ENCODE measurements at regions not wholly inside any gene's neighbourhood (a gene's known extent, or its start where the extent isn't known, plus 50 kb on each side); places are given as distances from the start of the nearest gene placed in this dataset.

DNA sequence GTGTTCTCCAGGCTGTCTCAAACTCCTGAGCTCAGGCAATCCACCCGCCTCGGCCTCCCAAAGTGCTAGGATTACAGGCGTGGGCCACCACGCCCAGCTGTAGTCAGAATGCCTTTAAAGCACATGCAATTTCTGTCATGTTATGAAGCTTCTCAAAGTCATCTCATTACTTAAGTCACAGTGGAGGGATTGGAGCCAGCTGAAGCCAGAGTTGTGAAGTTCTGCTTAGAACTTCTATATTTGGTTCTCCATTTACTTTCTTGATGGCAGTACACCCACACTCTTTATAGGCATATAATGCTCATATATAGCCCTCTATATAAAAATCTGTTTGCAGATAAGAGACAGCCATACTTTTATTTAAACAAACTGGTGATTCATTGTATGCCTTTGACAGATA is 68.8 kb upstream of the CWC22 start:
- Mint-ChIP-seq H3K4me3 (no peak overlapping the region), H3K4me1 (no peaks in the 10 kb centered on the region), H3K36me3 (no peaks in the 10 kb centered on the region), H3K9me3 (no peaks in the 10 kb centered on the region), H3K27me3 (ENCODE audit: low read depth in 3 of 3) (peaks cover 0 to 4% (median 2%) of the 10 kb centered on the region in 3 donors), H3K27ac (no peak overlapping the region)
- no peak for DNase-seq

DNA sequence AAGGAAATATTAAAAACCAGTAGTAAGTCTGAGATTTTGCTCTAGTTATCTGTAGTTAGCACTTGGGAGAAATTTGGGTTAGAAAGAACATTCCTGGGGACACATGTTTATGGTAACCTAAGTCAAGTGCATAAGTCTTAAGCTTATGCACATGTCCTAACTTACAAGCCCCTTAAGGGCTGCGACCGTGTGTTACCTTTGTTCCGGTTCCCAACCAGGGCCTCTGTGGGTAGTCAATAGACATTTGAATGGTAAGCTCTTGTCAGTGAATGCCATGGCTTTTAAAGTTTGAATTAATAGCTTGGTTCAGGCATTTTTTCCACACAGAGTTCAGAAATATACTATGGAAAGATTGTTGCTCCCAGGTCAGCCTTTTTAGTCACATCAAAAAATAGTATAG is 64.7 kb upstream of the CWC22 start:
- H3K27ac Mint-ChIP-seq: no peak overlapping the region
- DNase-seq: no peak
- peaks cover 0 to 4% (median 0%) of the 10 kb centered on the region in 3 donors for H3K27me3 Mint-ChIP-seq (ENCODE audit: low read depth in 3 of 3)
- peaks cover 0 to 13% (median 2%) of the 10 kb centered on the region in 6 donors for H3K9me3 Mint-ChIP-seq
- no peaks in the 10 kb centered on the region for H3K4me1 Mint-ChIP-seq
- H3K36me3 Mint-ChIP-seq: no peaks in the 10 kb centered on the region
- no peak overlapping the region for H3K4me3 Mint-ChIP-seq

DNA sequence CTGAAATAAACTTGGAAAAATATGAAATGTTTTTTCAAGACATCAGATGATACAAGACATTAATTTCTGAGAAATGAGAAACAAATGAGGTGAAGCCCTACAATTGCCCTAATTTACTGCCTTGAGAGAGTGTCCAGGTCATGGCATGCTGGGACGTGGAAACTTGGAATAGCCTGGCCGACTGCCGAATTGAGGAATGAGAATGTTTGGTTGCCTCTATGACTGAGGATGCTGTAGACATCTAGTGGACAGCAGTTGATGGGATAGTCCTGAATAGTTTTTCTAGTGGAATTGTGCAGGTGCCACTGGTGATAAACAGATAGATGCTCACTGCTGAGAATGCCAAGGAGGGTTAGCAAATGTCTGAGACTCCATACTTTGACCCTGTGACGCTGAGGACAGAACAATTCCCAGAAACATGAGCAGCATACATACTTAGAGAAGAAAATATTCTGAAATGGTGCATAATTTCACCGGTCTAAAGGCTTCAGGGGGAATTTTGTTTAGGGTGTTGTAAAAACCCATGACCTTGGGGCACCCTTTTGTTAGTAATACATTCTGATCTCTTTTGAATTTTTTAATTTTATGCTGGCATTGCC is 56.5 kb upstream of the CWC22 start:
- peaks cover 0 to 7% (median under 1%) of the 10 kb centered on the region in 6 donors for H3K9me3 Mint-ChIP-seq
- no peaks in the 10 kb centered on the region for H3K4me1 Mint-ChIP-seq
- DNase-seq: no peak
- H3K27me3 Mint-ChIP-seq (ENCODE audit: low read depth in 3 of 3): peaks cover 0 to 2% (median 2%) of the 10 kb centered on the region in 3 donors
- no peak overlapping the region for H3K27ac Mint-ChIP-seq
- H3K36me3 Mint-ChIP-seq: no peaks in the 10 kb centered on the region
- H3K4me3 Mint-ChIP-seq: no peak overlapping the region

DNA sequence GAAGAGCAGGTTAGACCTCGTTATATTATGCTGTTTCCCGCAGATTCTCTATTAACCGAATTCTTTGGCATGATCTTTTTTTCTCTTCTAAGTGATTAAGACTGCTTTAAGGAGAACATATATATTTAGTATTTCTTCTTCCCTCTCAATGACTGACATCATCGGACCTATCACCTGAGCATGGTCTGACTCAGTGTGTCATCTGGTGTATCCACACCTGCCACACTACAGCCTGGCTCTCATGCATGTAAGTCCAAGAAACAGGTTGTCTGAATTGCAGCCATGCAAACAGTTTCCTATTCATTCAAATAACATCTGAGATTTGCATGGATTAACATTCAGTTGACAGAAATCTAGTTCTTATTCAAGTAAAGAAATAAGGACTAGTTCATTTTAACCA is 55.1 kb upstream of the CWC22 start:
- Mint-ChIP-seq H3K27ac (no peak overlapping the region), H3K36me3 (no peaks in the 10 kb centered on the region), H3K9me3 (peaks cover 0 to 4% (median under 1%) of the 10 kb centered on the region in 6 donors), H3K4me3 (no peak overlapping the region), H3K27me3 (ENCODE audit: low read depth in 3 of 3) (peaks cover 0 to 2% (median 2%) of the 10 kb centered on the region in 3 donors), H3K4me1 (no peaks in the 10 kb centered on the region)
- no peak for DNase-seq

DNA sequence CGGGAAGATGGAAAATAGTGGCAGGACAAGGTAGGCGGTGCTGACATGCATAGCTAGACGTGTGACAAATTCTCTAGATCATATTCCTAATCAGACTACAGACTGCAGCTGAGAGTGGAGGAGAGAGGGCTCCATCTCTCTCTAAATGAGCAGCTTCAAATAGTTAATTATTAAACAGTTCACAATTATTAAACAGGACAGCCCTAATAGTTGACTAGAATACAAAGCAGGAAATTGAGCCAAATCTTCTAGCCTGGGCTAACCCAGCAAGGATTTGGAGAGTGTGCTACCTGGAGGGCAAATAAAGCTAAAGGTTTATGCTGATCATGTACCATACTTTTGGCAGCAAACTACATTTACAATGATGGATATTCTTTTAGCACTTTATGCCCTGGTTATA is 54.4 kb upstream of the CWC22 start:
- Mint-ChIP-seq H3K4me3 (no peak overlapping the region), H3K4me1 (no peaks in the 10 kb centered on the region), H3K27ac (no peak overlapping the region), H3K36me3 (no peaks in the 10 kb centered on the region), H3K27me3 (ENCODE audit: low read depth in 3 of 3) (peaks cover 0 to 2% (median 2%) of the 10 kb centered on the region in 3 donors), H3K9me3 (peaks cover 0 to 5% (median 0%) of the 10 kb centered on the region in 6 donors)
- DNase-seq: no peak

DNA sequence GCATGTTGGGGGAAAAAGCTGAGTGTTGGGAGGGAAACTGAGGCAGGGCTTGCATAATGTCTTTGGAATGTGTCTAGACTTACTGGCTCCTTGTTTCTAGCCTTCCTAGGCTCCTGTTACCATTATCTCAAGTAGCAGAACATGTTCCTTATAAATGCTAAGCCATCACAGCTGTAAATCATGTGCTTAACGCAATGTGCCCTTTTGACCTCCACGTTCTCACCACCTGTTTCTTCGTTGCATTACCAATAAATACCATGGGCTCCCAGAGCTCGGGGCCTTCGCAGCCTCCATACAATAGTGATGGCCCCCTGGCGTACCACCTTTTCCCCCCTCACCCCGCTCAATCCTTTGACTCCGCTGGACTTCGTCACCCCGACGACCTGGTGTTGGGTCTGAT is 54.0 kb upstream of the CWC22 start:
- Mint-ChIP-seq H3K27me3 (ENCODE audit: low read depth in 3 of 3) (peaks cover 0 to 2% (median 2%) of the 10 kb centered on the region in 3 donors), H3K36me3 (no peaks in the 10 kb centered on the region), H3K4me3 (no peak overlapping the region), H3K27ac (no peak overlapping the region), H3K4me1 (no peaks in the 10 kb centered on the region), H3K9me3 (peaks cover 0 to 5% (median 0%) of the 10 kb centered on the region in 6 donors)
- no peak for DNase-seq

DNA sequence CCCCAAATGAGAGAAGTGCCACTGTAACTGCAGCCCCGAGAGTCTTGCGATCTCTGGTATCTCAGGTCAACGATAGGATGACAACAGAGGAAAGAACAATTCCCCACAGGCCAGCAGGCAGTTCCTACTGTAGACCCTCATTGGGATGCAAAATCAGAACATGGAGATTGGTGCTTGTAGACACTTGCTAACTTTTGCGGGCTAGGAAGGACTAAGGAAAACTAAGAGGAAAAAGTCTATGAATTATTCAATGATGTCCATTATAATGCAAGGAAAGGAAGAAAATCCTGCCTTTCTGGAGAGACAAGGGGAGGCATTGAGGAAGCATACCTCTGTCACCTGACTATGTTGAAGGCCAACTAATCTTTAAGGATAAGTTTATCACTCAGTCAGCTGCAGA is 51.9 kb upstream of the CWC22 start:
- no peaks in the 10 kb centered on the region for H3K36me3 Mint-ChIP-seq
- H3K27ac Mint-ChIP-seq: no peak overlapping the region
- DNase-seq: no peak
- H3K27me3 Mint-ChIP-seq (ENCODE audit: low read depth in 3 of 3): peaks cover 0 to 5% (median 2%) of the 10 kb centered on the region in 3 donors
- peaks cover 0 to 9% (median 0%) of the 10 kb centered on the region in 6 donors for H3K9me3 Mint-ChIP-seq
- H3K4me1 Mint-ChIP-seq: no peaks in the 10 kb centered on the region
- H3K4me3 Mint-ChIP-seq: no peak overlapping the region

DNA sequence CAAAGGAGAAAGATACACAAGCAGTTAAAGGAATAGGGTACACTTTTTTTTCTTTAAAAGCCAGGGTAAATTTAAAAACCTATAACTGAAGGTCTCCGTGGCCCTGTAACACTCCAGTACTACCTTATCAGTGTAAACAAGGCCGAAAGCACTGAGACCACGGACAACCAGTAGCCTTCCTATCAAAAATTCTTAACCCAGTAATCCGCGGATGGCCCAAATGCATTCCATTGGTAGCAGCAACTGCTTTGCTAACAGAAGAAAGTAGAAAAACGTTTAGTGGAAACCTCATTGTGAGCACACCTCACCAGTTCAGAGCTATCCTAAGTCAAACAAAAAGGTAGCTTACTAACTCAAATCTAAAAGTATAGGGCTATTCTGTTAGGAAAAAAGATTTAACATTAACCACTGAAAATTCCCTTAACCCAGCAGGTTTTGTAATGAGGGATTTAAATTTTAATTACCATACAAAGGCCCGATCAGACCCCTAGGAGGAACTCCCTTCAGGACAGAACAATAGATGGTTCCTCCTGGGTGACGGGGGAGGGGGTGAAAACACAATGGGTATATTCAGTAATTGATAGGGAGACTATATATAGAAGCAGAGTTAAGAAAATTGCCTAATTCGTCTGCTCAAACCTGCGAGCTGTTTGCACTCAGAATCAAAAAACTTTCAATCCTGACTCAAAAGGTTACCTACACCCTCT is 50.8 kb upstream of the CWC22 start:
- Mint-ChIP-seq H3K27ac (no peak overlapping the region), H3K27me3 (ENCODE audit: low read depth in 3 of 3) (peaks cover 2 to 10% (median 2%) of the 10 kb centered on the region in 3 donors), H3K4me1 (no peaks in the 10 kb centered on the region), H3K4me3 (no peak overlapping the region), H3K9me3 (peaks cover 0 to 11% (median 0%) of the 10 kb centered on the region in 6 donors), H3K36me3 (no peaks in the 10 kb centered on the region)
- no peak for DNase-seq
